ENCODE measurements at regions not wholly inside any gene's neighbourhood (a gene's known extent, or its start where the extent isn't known, plus 50 kb on each side); places are given as distances from the start of the nearest gene placed in this dataset.

DNA sequence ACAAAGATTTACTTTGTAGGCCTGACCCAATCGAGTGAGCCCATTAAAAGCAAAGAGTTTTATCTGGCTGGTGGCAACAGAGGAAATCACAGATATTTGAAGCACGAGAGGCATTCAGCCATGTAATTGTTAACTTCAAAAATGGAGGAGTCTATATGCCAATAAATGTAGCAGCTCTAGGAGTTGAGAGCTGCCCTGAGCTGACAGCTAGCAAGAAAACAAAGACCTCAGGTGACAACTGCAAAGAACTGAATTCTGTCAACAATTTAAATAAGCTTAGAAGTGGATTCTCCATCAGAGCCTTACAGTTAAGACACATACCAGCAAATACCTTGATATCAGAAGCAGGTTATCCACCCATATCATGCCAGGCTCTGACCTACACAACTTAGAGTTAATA, 463.1 kb upstream of the NEGR1 start:
- DNase-seq (no peak), ATAC-seq (no peak)
- H3K4me1 Mint-ChIP-seq: no peaks in the 10 kb centered on the region
- no peaks in the 10 kb centered on the region for H3K36me3 Mint-ChIP-seq
- H3K9me3 Mint-ChIP-seq: peaks cover 0 to 7% (median 0%) of the 10 kb centered on the region in 11 donors
- Histone ChIP-seq H3K4me3 (ENCODE audit: low read length) (no peak overlapping the region), H3K9me3 (ENCODE audit: control insufficient read depth in 2 of 3, low read length in 3 of 3) (no peaks in the 10 kb centered on the region), H3K36me3 (ENCODE audit: control insufficient read depth in 2 of 3, insufficient read depth in 3 of 3, low read length in 3 of 3) (no peaks in the 10 kb centered on the region), H3K27me3 (ENCODE audit: control insufficient read depth in 2 of 2, insufficient read depth in 2 of 2, low read length in 2 of 2) (no peaks in the 10 kb centered on the region), H3K27ac (ENCODE audit: low read depth, low read length) (no peak overlapping the region), H3K4me1 (ENCODE audit: control insufficient read depth in 2 of 2, insufficient read depth in 2 of 2, low read length in 2 of 2) (no peaks in the 10 kb centered on the region)
- H3K4me3 Mint-ChIP-seq: no peak overlapping the region
- H3K27me3 Mint-ChIP-seq: no peaks in the 10 kb centered on the region
- ChIA-PET POLR2A (no interaction called here), CTCF (no interaction called here)
- intact Hi-C loops (cut with micrococcal nuclease): no loop called here
- H3K27ac Mint-ChIP-seq: no peak overlapping the region

DNA sequence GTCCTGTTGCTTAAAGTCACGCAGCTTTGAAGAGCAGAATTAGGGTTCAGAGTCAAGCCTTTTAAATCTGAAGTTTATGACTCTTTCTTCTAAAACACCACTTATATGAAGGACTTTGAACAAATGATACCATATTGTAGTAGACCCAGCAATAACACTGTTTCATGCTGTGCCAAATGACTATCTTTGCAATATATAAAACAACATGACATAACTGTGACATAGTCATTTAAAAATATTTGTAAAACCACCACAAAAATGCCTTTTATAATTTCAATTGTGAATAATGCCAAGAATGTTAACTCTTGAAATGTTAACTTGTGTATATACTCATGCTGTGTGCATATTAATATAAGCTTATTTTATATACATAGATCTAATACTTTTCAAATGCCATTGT, 452.1 kb upstream of the NEGR1 start:
- POLR2A ChIA-PET: no interaction called here
- CTCF ChIA-PET: no interaction called here
- Mint-ChIP-seq H3K36me3 (peaks cover 0 to 6% (median 0%) of the 10 kb centered on the region in 5 donors), H3K27ac (no peak overlapping the region), H3K27me3 (no peaks in the 10 kb centered on the region), H3K4me1 (no peaks in the 10 kb centered on the region), H3K9me3 (peaks cover 2 to 44% (median 7%) of the 10 kb centered on the region in 11 donors), H3K4me3 (no peak overlapping the region)
- no peaks in the 10 kb centered on the region for H3K27me3 ChIP-seq (ENCODE audit: control insufficient read depth in 2 of 2, insufficient read depth in 2 of 2, low read length in 2 of 2)
- no peaks in the 10 kb centered on the region for H3K9me3 ChIP-seq (ENCODE audit: control insufficient read depth in 2 of 3, low read length in 3 of 3)
- H3K4me3 ChIP-seq (ENCODE audit: low read length): no peak overlapping the region
- no peaks in the 10 kb centered on the region for H3K36me3 ChIP-seq (ENCODE audit: control insufficient read depth in 2 of 3, insufficient read depth in 3 of 3, low read length in 3 of 3)
- ATAC-seq (no peak), DNase-seq (no peak)
- H3K4me1 ChIP-seq (ENCODE audit: control insufficient read depth in 2 of 2, insufficient read depth in 2 of 2, low read length in 2 of 2): no peaks in the 10 kb centered on the region
- no peak overlapping the region for H3K27ac ChIP-seq (ENCODE audit: low read depth, low read length)
- intact Hi-C loops (cut with micrococcal nuclease): no loop called here

- Histone ChIP-seq H3K27me3 (ENCODE audit: control insufficient read depth in 2 of 2, insufficient read depth in 2 of 2, low read length in 2 of 2) (no peaks in the 10 kb centered on the region), H3K4me3 (ENCODE audit: low read length) (no peak overlapping the region), H3K36me3 (ENCODE audit: control insufficient read depth in 2 of 3, insufficient read depth in 3 of 3, low read length in 3 of 3) (no peaks in the 10 kb centered on the region), H3K27ac (ENCODE audit: low read depth, low read length) (no peak overlapping the region), H3K9me3 (ENCODE audit: control insufficient read depth in 2 of 3, low read length in 3 of 3) (no peaks in the 10 kb centered on the region), H3K4me1 (ENCODE audit: control insufficient read depth in 2 of 2, insufficient read depth in 2 of 2, low read length in 2 of 2) (no peaks in the 10 kb centered on the region)
- no peaks in the 10 kb centered on the region for H3K27me3 Mint-ChIP-seq
- no peak for ATAC-seq
- intact Hi-C loops (cut with micrococcal nuclease): no loop called here
- no peak for DNase-seq
- H3K27ac Mint-ChIP-seq: no peak overlapping the region
- ChIA-PET POLR2A (no interaction called here), CTCF (interaction anchor here (0.6 kb wide), 1 partner anchor 33 kb away, joined by 3 read pairs; no protein-coding TSS in a partner anchor)
- H3K9me3 Mint-ChIP-seq: peaks cover 0 to 21% (median 3%) of the 10 kb centered on the region in 11 donors
- H3K36me3 Mint-ChIP-seq: no peaks in the 10 kb centered on the region
- H3K4me1 Mint-ChIP-seq: no peaks in the 10 kb centered on the region
- no peak overlapping the region for H3K4me3 Mint-ChIP-seq
Observed at GRCh38 chr1:72724951-72725861, 442.9 kb upstream of the NEGR1 start.

GRCh38 chr1:72705921-72706320, 423.6 kb upstream of the NEGR1 start:
- CTCF ChIA-PET: no interaction called here
- Mint-ChIP-seq H3K4me3 (no peak overlapping the region), H3K9me3 (peaks cover 0 to 10% (median 0%) of the 10 kb centered on the region in 11 donors), H3K4me1 (no peaks in the 10 kb centered on the region), H3K27ac (no peak overlapping the region), H3K36me3 (no peaks in the 10 kb centered on the region), H3K27me3 (no peaks in the 10 kb centered on the region)
- ATAC-seq: no peak
- H3K4me1 ChIP-seq (ENCODE audit: control insufficient read depth in 2 of 2, insufficient read depth in 2 of 2, low read length in 2 of 2): no peaks in the 10 kb centered on the region
- intact Hi-C loops (cut with micrococcal nuclease): no loop called here
- no peaks in the 10 kb centered on the region for H3K27me3 ChIP-seq (ENCODE audit: control insufficient read depth in 2 of 2, insufficient read depth in 2 of 2, low read length in 2 of 2)
- POLR2A ChIA-PET: no interaction called here
- no peak for DNase-seq
- no peaks in the 10 kb centered on the region for H3K9me3 ChIP-seq (ENCODE audit: control insufficient read depth in 2 of 3, low read length in 3 of 3)
- H3K27ac ChIP-seq (ENCODE audit: low read depth, low read length): no peak overlapping the region
- no peak overlapping the region for H3K4me3 ChIP-seq (ENCODE audit: low read length)
- no peaks in the 10 kb centered on the region for H3K36me3 ChIP-seq (ENCODE audit: control insufficient read depth in 2 of 3, insufficient read depth in 3 of 3, low read length in 3 of 3)

DNA sequence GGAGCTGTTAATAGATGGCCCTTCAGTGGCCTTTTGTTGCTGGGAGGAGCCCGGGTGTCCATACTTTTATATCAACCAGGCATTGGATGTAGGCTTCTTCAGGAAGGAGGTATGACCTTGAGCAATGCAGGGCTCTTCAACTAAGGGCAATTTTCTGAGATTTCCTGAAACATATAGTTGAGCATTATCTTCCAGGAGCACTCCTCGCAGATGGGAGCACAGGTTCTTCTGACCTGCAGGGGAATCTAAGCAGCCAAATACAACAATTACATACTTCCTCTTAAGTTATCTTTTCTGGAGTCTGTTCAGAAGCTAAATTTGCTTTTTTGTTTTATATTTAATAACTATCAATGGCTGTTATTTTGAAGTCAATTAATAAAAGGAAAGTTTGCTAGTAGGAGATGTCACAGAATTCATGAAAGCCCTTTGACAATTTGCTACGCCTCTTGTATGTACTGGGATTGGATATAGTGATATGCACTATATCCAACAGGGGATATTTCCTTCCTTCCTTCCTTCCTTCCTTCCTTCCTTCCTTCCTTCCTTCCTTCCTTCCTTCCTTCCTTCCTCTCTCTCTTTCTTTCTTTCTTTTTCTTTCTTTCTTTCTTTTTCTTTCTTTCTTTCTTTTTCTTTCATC, 422.6 kb upstream of the NEGR1 start:
- H3K27me3 ChIP-seq (ENCODE audit: control insufficient read depth in 2 of 2, insufficient read depth in 2 of 2, low read length in 2 of 2): no peaks in the 10 kb centered on the region
- Mint-ChIP-seq H3K27ac (no peak overlapping the region), H3K4me3 (no peak overlapping the region), H3K9me3 (peaks cover 0 to 10% (median 0%) of the 10 kb centered on the region in 11 donors), H3K36me3 (no peaks in the 10 kb centered on the region), H3K27me3 (no peaks in the 10 kb centered on the region), H3K4me1 (no peaks in the 10 kb centered on the region)
- H3K4me1 ChIP-seq (ENCODE audit: control insufficient read depth in 2 of 2, insufficient read depth in 2 of 2, low read length in 2 of 2): no peaks in the 10 kb centered on the region
- intact Hi-C loops (cut with micrococcal nuclease): no loop called here
- H3K9me3 ChIP-seq (ENCODE audit: control insufficient read depth in 2 of 3, low read length in 3 of 3): no peaks in the 10 kb centered on the region
- no peak overlapping the region for H3K27ac ChIP-seq (ENCODE audit: low read depth, low read length)
- no peak for ATAC-seq
- no peaks in the 10 kb centered on the region for H3K36me3 ChIP-seq (ENCODE audit: control insufficient read depth in 2 of 3, insufficient read depth in 3 of 3, low read length in 3 of 3)
- CTCF ChIA-PET: no interaction called here
- H3K4me3 ChIP-seq (ENCODE audit: low read length): no peak overlapping the region
- POLR2A ChIA-PET: no interaction called here
- DNase-seq: no peak

DNA sequence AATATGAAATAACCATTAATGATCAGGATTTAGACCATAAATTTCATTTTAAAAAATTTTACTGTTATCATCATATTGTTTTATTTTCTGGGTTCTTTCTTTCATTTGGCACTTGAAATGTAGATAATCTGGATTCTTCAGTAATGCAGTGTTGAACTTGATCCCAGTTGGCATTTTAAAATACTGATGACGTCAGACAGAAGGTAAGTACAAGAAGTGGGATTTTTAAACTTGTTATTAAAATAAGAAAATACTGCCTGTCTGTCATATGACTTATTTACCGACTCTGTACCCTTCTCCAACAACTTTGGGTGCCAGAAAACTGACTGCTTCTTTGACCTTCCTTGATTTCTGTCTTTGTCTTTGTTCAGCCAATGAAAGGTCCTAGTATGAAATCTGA, 415.1 kb upstream of the NEGR1 start:
- Histone ChIP-seq H3K9me3 (ENCODE audit: control insufficient read depth in 2 of 3, low read length in 3 of 3) (peaks cover 0 to 8% (median 0%) of the 10 kb centered on the region in 3 experiments), H3K27ac (ENCODE audit: low read depth, low read length) (no peak overlapping the region), H3K4me1 (ENCODE audit: control insufficient read depth in 2 of 2, insufficient read depth in 2 of 2, low read length in 2 of 2) (no peaks in the 10 kb centered on the region), H3K36me3 (ENCODE audit: control insufficient read depth in 2 of 3, insufficient read depth in 3 of 3, low read length in 3 of 3) (no peaks in the 10 kb centered on the region), H3K27me3 (ENCODE audit: control insufficient read depth in 2 of 2, insufficient read depth in 2 of 2, low read length in 2 of 2) (no peaks in the 10 kb centered on the region), H3K4me3 (ENCODE audit: low read length) (no peak overlapping the region)
- DNase-seq: no peak
- CTCF ChIA-PET: no interaction called here
- H3K4me1 Mint-ChIP-seq: no peaks in the 10 kb centered on the region
- H3K36me3 Mint-ChIP-seq: no peaks in the 10 kb centered on the region
- no peak overlapping the region for H3K27ac Mint-ChIP-seq
- POLR2A ChIA-PET: no interaction called here
- peaks cover 5 to 25% (median 9%) of the 10 kb centered on the region in 11 donors for H3K9me3 Mint-ChIP-seq
- no peak overlapping the region for H3K4me3 Mint-ChIP-seq
- intact Hi-C loops (cut with micrococcal nuclease): no loop called here
- H3K27me3 Mint-ChIP-seq: no peaks in the 10 kb centered on the region
- no peak for ATAC-seq

DNA sequence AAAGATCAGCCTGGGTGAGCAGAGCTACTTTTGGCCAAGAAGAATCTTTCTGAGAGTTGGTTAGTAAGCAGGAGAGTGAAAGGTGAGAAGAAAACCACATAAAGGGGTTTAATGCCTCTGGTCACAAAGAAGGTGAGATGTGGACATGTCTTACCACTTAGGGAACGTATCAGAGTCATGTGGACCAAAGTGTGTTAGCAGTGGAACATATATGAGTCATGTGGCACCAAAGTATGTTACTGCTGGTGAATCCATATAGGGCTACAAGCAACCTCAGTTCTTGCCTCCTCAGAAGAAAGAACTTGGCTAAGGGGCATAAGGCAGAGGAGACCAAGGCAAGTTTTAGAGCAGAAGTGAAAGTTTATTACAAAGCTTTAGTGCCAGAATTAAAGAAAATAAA, 411.6 kb upstream of the NEGR1 start:
- Mint-ChIP-seq H3K27me3 (no peaks in the 10 kb centered on the region), H3K27ac (no peak overlapping the region), H3K4me1 (no peaks in the 10 kb centered on the region), H3K36me3 (no peaks in the 10 kb centered on the region), H3K4me3 (no peak overlapping the region), H3K9me3 (peaks cover 5 to 27% (median 14%) of the 10 kb centered on the region in 11 donors)
- intact Hi-C loops (cut with micrococcal nuclease): no loop called here
- Histone ChIP-seq H3K4me1 (ENCODE audit: control insufficient read depth in 2 of 2, insufficient read depth in 2 of 2, low read length in 2 of 2) (no peaks in the 10 kb centered on the region), H3K36me3 (ENCODE audit: control insufficient read depth in 2 of 3, insufficient read depth in 3 of 3, low read length in 3 of 3) (no peaks in the 10 kb centered on the region), H3K9me3 (ENCODE audit: control insufficient read depth in 2 of 3, low read length in 3 of 3) (peaks cover 0 to 8% (median 0%) of the 10 kb centered on the region in 3 experiments), H3K27ac (ENCODE audit: low read depth, low read length) (no peak overlapping the region), H3K27me3 (ENCODE audit: control insufficient read depth in 2 of 2, insufficient read depth in 2 of 2, low read length in 2 of 2) (no peaks in the 10 kb centered on the region), H3K4me3 (ENCODE audit: low read length) (no peak overlapping the region)
- DNase-seq (no peak), ATAC-seq (no peak)
- POLR2A ChIA-PET: no interaction called here
- CTCF ChIA-PET: interaction anchor here (0.6 kb wide), 1 partner anchor 470 kb away, joined by 4 read pairs; no protein-coding TSS in a partner anchor
